Smooth muscle cell (in vitro differentiated cells): ENCODE measurements at regions not wholly inside any gene's neighbourhood (a gene's known extent, or its start where the extent isn't known, plus 50 kb on each side); places are given as distances from the start of the nearest gene placed in this dataset.
"Not testable (repeated sequence)": the region's sequence is repeated elsewhere in the genome, so short reads cannot be mapped to it uniquely, and the experiment has no call there.

ENCODE experiments used
- DNase-seq: peaks from one replicate; lab custom pipeline; 2025; ENCODE audit not compliant: unreplicated experiment; lab: John Stamatoyannopoulos, UW
- H2AFZ ChIP-seq: fragments of 200-600 bp; sonication (generic); 2 replicates; pipeline ENCODE4 v1.6.0; 2016; ENCODE audit warnings: antibody characterized with exemption, low read depth, mild to moderate bottlenecking
- H3F3A ChIP-seq: fragments of 200-600 bp; sonication (generic); 2 replicates; pipeline ENCODE4 v1.6.0; 2017; ENCODE audit warnings: antibody characterized with exemption, low read depth
- H3K27ac ChIP-seq: fragments of 200-600 bp; sonication (generic); 2 replicates; pipeline ENCODE4 v1.5.1; 2016; ENCODE audit warnings: low read depth, mild to moderate bottlenecking
- H3K27me3 ChIP-seq: fragments of 200-600 bp; sonication (generic); 2 replicates; pipeline ENCODE4 v1.6.1; 2016; ENCODE audit warnings: low read depth, mild to moderate bottlenecking
- H3K36me3 ChIP-seq: fragments of 200-600 bp; sonication (generic); 2 replicates; pipeline ENCODE4 v1.5.1; 2016; ENCODE audit warnings: low read depth
- H3K4me1 ChIP-seq: fragments of 200-600 bp; sonication (generic); 2 replicates; pipeline ENCODE4 v1.5.1; 2016; ENCODE audit warnings: low read depth
- H3K4me2 ChIP-seq: fragments of 200-600 bp; sonication (generic); 2 replicates; pipeline ENCODE4 v1.6.0; 2016; ENCODE audit warnings: mild to moderate bottlenecking
- H3K4me3 ChIP-seq: fragments of 200-600 bp; sonication (generic); 2 replicates; pipeline ENCODE4 v1.5.1; 2016; ENCODE audit warnings: mild to moderate bottlenecking
- H3K79me2 ChIP-seq: fragments of 200-600 bp; sonication (generic); 2 replicates; pipeline ENCODE4 v1.6.0; 2016; ENCODE audit warnings: low read depth, mild to moderate bottlenecking
- H3K9ac ChIP-seq: fragments of 200-600 bp; sonication (generic); 2 replicates; pipeline ENCODE4 v1.6.0; 2016; ENCODE audit warnings: low read depth
- H3K9me3 ChIP-seq: fragments of 200-600 bp; sonication (generic); replicated peaks from 2 replicates; pipeline ENCODE4 v1.5.1; 2016; ENCODE audit warnings: low read depth
- H4K20me1 ChIP-seq: fragments of 200-600 bp; sonication (generic); 2 replicates; pipeline ENCODE4 v1.6.0; 2016; ENCODE audit warnings: low read depth
- WGBS: methylation state at CpG from one replicate; pipeline ENCODE4 v1.1.7; 2016; ENCODE audit warnings: low lambda C conversion rate; 5-methylcytosine and 5-hydroxymethylcytosine counted together
- TF ChIP-seq, protein P1 (sequence below): fragments of 200-600 bp; sonication (generic); IDR thresholded peaks from 2 replicates; pipeline ENCODE4 v1.5.1; 2017; ENCODE audit warnings: borderline replicate concordance, mild to moderate bottlenecking, antibody characterized with exemption; ENCODE audit not compliant: insufficient read depth, poor library complexity, severe bottlenecking

GRCh38 chr2:9721344-9721743 is 90.5 kb upstream of the YWHAQ start:
- Histone ChIP-seq H3K27me3 (peaks cover 9% of the 10 kb centered on the region), H3K4me2 (no peak overlapping the region), H3F3A (no peaks in the 10 kb centered on the region), H3K27ac (no peak overlapping the region), H3K4me1 (no peaks in the 10 kb centered on the region), H3K79me2 (no peaks in the 10 kb centered on the region), H3K36me3 (no peaks in the 10 kb centered on the region), H3K9ac (no peak overlapping the region), H4K20me1 (no peaks in the 10 kb centered on the region), H3K9me3 (no peaks in the 10 kb centered on the region), H3K4me3 (no peak overlapping the region), H2AFZ (no peak overlapping the region)
- no peak for DNase-seq
- TF ChIP-seq, protein P1, sequence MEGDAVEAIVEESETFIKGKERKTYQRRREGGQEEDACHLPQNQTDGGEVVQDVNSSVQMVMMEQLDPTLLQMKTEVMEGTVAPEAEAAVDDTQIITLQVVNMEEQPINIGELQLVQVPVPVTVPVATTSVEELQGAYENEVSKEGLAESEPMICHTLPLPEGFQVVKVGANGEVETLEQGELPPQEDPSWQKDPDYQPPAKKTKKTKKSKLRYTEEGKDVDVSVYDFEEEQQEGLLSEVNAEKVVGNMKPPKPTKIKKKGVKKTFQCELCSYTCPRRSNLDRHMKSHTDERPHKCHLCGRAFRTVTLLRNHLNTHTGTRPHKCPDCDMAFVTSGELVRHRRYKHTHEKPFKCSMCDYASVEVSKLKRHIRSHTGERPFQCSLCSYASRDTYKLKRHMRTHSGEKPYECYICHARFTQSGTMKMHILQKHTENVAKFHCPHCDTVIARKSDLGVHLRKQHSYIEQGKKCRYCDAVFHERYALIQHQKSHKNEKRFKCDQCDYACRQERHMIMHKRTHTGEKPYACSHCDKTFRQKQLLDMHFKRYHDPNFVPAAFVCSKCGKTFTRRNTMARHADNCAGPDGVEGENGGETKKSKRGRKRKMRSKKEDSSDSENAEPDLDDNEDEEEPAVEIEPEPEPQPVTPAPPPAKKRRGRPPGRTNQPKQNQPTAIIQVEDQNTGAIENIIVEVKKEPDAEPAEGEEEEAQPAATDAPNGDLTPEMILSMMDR: no peak
- WGBS: 87% methylated on average over 7 of the region's 7 CpGs

- Histone ChIP-seq H3K4me1 (no peaks in the 10 kb centered on the region), H3K4me2 (no peak overlapping the region), H3K36me3 (no peaks in the 10 kb centered on the region), H4K20me1 (no peaks in the 10 kb centered on the region), H3K9ac (no peak overlapping the region), H3F3A (no peaks in the 10 kb centered on the region), H3K9me3 (no peaks in the 10 kb centered on the region), H3K79me2 (no peaks in the 10 kb centered on the region), H3K27me3 (peaks cover 9% of the 10 kb centered on the region), H3K4me3 (no peak overlapping the region), H3K27ac (no peak overlapping the region), H2AFZ (no peak overlapping the region)
- WGBS: 73% methylated on average over 4 of the region's 4 CpGs
- TF ChIP-seq, protein P1: no peak
- DNase-seq: no peak
Measured at GRCh38 chr2:9722451-9722850, 91.7 kb upstream of the YWHAQ start.

GRCh38 chr2:9724565-9724964 is 93.8 kb upstream of the YWHAQ start:
- Histone ChIP-seq H3K4me1 (no peaks in the 10 kb centered on the region), H3K36me3 (no peaks in the 10 kb centered on the region), H3K9me3 (no peaks in the 10 kb centered on the region), H3K27me3 (peaks cover 16% of the 10 kb centered on the region), H3K9ac (no peak overlapping the region), H3K79me2 (no peaks in the 10 kb centered on the region), H3F3A (no peaks in the 10 kb centered on the region), H3K4me3 (no peak overlapping the region), H4K20me1 (no peaks in the 10 kb centered on the region), H2AFZ (no peak overlapping the region), H3K4me2 (no peak overlapping the region), H3K27ac (no peak overlapping the region)
- DNase-seq: no peak
- TF ChIP-seq, protein P1: no peak
- 94% methylated on average over 11 of the region's 11 CpGs for WGBS

- Histone ChIP-seq H3K27ac (no peak overlapping the region), H3K9ac (no peak overlapping the region), H3K4me1 (no peaks in the 10 kb centered on the region), H3K4me3 (no peak overlapping the region), H3K27me3 (peaks cover 18% of the 10 kb centered on the region), H3F3A (no peaks in the 10 kb centered on the region), H2AFZ (no peak overlapping the region), H3K79me2 (no peaks in the 10 kb centered on the region), H3K36me3 (no peaks in the 10 kb centered on the region), H3K4me2 (no peak overlapping the region), H4K20me1 (no peaks in the 10 kb centered on the region), H3K9me3 (no peaks in the 10 kb centered on the region)
- TF ChIP-seq, protein P1: no peak
- no peak for DNase-seq
- 94% methylated on average over 14 of the region's 14 CpGs for WGBS
Measured at GRCh38 chr2:9725106-9725505, 94.3 kb upstream of the YWHAQ start.

GRCh38 chr2:9726016-9726415 is 95.2 kb upstream of the YWHAQ start:
- DNase-seq, H4K20me1 ChIP-seq, H3K4me3 ChIP-seq, H3K9ac ChIP-seq, H3K36me3 ChIP-seq, H2AFZ ChIP-seq, H3F3A ChIP-seq, H3K4me1 ChIP-seq, H3K9me3 ChIP-seq, H3K4me2 ChIP-seq, H3K79me2 ChIP-seq, H3K27ac ChIP-seq: not testable (repeated sequence)
- peaks cover 18% of the 10 kb centered on the region for H3K27me3 ChIP-seq
- 93% methylated on average over 3 of the region's 3 CpGs for WGBS

- 71% methylated on average over 4 of the region's 4 CpGs for WGBS
- not testable (repeated sequence) for H3K4me3 ChIP-seq, H3K4me1 ChIP-seq, H3K4me2 ChIP-seq, H3K9ac ChIP-seq, H3K27me3 ChIP-seq, H3F3A ChIP-seq, H3K27ac ChIP-seq, DNase-seq, H2AFZ ChIP-seq, H3K36me3 ChIP-seq, H3K9me3 ChIP-seq, H4K20me1 ChIP-seq, H3K79me2 ChIP-seq
Measured at GRCh38 chr2:9730523-9730922, 99.7 kb upstream of the YWHAQ start.
